ENCODE measurements at regions not wholly inside any gene's neighbourhood (a gene's known extent, or its start where the extent isn't known, plus 50 kb on each side); places are given as distances from the start of the nearest gene placed in this dataset.

- TF ChIP-seq CTCF (conservative IDR thresholded peaks at IDR 0.05; ENCODE audit: low read length), result no peak
- TF ChIP-seq EZH2phosphoT487 (IDR thresholded peaks at IDR 0.05; ENCODE audit: borderline replicate concordance, low read depth, low read length), result no peak
Observed at GRCh38 chr15:39130556-39131379, 450.1 kb upstream of the THBS1 start.

Measured in OCI-LY7 (cell line).